ENCODE measurements at regions not wholly inside any gene's neighbourhood (a gene's known extent, or its start where the extent isn't known, plus 50 kb on each side); places are given as distances from the start of the nearest gene placed in this dataset.
"Not testable (repeated sequence)": the region's sequence is repeated elsewhere in the genome, so short reads cannot be mapped to it uniquely, and the experiment has no call there.

DNA sequence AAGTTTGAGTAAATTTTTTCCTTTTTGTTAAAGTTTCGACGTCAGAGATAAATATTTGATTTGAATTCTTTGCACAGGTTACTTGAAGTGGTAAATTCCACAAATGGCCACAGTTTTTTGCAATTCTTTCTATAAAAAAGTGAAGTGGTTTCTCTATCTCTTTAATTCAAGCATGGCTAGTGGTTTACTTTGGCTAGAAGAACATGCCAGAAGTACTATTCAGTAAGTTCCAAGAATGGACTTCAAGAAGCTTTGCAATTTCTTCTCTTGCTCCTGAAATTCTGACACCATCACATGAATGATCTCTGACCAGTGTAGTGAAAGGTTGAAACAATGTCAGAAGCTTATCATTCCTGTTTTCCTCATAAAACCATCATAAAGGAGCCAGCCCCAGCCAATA lies 55.7 kb upstream of the RNPC3 start:
- no peak for DNase-seq

- no peak for DNase-seq
Observed at GRCh38 chr1:103467100-103467499, 58.4 kb upstream of the RNPC3 start.

DNA sequence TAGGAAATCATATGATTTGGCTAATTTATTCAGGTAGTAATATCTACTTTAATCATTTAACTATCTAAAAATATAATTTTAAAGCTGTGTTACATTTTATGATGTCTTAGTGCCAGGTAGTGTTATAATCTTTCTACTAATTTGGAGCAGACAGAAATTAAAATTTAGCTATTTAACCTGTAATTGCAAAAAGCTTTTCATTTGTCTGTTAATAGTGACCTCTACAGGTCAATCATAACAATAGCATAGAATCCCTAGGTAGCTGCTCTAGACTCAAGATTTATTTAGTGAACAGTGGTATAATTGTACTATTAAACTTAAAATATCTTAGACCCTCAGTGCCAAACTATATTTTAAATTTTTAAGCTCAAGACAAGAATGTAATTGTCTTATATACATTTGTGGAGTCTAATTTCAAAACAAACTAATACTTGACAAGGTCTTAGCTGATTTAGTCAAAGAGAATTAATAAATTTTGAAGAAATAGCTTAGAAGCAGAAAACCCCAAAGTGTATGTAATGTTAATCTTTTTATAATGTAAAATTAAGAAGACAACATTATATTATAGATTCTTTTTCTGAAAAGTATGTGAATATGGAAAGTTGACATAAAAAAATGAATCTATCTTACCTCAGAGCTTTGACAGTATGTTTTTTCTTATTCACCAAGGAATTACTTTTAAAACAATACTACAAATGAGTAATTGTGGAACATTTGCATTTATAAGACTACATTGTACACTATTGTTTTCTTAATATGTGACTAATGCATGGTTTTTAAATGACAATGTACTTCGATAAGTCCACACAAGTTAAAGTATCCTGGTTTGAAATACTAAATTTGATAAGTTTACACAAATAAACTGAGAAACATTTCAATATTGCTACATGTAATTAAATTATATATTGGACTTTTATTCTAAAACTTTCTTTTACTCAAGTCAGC lies 64.1 kb upstream of the RNPC3 start:
- DNase-seq = peak; percentile 31

DNA sequence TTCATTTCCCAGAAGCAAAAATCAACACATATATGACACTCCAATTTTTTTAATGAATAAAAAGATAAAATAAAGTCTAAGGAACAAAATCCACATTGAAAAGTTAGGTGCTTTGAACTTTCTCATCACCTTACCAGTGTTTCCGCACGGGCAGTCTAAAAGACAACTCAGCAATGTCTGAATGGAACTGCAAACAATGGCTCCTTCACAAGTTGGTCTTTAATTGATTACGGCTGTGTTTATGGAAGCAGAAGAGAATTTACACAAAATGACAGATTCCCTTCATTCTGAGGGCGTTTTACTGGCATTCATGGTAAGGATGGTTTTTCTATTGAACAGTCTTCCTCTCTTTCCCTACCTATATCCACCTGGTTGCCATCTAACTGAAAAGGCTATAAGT lies 65.0 kb upstream of the RNPC3 start:
- no peak for DNase-seq

DNA sequence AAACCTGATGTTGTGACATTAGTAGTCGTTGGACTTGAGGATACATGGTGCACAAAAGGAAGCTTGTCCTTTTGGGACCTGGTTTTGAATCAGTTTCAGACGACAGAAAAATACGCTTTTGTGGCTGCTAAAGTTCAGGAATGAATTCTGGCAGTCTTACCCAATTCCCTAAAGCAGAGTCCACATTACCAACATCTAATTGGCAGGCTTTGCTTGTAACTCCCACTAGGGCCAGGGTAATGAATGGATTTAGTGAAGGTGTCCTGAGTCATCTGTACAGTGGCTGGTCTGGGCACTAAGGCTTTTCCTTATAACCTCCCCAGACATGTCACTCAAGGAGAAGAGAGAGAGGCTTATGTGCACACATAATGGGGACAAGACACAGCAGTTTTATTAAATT lies 66.2 kb upstream of the RNPC3 start:
- DNase-seq = peak; percentile 18

- no peak for DNase-seq
Observed at GRCh38 chr1:103457886-103458455, 67.5 kb upstream of the RNPC3 start.

DNA sequence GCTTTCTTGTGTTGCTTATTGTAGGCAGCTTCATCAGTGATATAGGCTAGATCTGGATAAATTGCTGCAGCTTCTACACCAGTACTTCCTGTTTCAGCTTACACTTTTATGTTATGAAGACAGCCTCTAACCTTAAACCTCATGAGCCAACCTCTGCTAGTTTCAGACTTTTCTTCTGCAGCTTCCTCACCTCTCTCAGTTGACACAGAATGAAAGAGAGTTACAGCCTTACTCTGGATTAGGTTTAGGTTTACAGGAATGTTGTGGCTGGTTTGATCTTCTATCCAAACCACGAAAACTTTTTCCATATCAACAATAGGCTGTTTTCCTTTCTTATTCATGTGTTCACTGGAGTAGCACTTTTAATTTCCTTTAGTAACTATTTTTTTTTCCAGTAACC lies 76.9 kb upstream of the RNPC3 start:
- no peak for DNase-seq

DNA sequence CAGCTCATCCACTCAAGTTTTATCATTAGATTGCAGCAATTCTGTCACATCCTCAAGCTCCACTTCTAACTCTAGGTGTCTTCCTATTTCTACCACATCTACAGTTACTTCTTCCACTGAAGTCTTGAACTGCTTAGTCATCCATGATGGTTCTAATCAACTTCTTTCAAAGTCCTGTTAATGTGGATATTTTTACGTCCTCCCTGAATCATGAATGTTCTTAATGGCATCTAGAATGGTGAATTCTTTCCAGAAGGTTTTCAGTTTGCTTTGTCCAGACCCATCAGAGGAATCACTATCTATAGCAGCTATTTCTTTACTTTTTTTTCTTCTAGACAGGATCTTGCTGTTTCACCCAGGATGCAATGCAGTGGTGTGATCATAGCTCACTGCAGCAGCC lies 78.0 kb upstream of the RNPC3 start:
- DNase-seq = no peak

- DNase-seq = no peak
Observed at GRCh38 chr1:103441342-103441741, 84.2 kb upstream of the RNPC3 start.

DNA sequence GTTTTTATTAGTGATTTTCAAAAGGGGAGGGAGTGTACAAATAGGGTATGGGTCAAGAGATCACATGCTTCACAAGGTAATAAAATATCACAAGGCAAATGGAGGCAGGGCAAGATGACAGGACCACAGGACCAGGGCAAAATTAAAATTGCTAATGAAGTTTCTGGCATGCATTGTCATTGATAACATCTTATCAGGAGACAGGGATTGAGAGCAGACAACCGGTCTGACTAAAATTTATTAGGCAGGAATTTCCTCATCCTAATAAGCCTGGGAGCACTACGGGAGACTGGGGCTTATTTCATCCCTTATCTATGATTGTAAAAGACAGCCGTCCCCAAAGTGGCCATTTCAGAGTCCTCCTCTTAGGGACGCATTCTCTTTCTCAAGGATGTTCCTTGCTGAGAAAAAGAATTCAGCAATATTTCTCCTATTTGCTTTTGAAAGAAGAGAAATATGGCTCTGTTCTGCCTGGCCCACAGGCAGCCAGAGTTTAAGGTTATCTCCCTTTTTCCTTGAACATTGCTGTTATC lies 88.9 kb upstream of the RNPC3 start:
- DNase-seq = not testable (repeated sequence)

GRCh38 chr1:103435443-103435842 lies 90.1 kb upstream of the RNPC3 start:
- DNase-seq = no peak

DNA sequence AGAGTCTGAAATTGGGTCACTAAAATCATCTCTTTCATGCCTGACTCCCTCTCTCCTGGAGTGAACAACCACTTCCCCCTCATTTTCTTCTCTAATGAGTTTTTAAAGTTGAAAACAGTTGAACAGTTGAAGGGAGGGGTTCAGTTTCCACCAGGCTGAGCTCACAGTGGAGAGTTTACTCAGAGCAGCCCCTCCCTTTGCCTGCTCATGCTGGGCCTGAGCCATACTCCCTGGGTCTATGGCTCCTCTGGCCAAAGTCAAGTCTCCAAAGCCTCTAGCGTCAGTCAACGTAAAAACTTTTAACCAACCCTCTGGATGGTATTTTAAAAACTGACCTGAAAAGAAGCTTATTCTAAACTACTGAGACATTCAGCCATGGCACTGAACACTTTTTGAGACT lies 100.8 kb upstream of the RNPC3 start:
- no peak for DNase-seq

DNA sequence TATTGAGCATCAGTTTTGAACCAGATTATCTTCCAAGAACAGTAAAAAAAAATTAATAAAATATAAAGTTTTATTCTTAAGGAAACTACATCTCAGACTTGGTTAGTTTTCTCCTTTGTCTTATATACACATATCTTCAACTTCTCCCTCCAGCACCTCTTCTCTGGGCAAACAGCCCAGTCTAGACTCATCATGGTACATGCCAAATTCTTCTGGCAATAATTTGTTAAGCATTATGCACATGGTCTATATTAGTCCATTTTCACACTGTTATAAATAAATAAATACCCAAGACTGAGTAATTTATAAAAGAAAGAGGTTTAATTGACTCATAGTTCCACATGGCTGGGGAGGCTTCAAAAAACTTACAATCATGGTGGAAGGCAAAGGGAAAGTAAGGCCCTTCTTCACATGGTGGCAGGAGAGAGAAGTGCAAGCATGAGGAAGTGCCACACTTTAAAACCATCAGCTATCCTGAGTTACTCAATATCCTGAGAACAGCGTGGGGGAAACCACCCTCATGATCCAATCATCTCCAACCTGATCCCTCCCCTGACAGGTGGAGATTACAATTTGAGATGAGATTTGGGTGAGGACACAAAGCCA lies 108.7 kb upstream of the RNPC3 start:
- DNase-seq = peak; percentile 41

- DNase-seq = no peak
Observed at GRCh38 chr1:103387898-103388297, 137.6 kb upstream of the RNPC3 start.

DNA sequence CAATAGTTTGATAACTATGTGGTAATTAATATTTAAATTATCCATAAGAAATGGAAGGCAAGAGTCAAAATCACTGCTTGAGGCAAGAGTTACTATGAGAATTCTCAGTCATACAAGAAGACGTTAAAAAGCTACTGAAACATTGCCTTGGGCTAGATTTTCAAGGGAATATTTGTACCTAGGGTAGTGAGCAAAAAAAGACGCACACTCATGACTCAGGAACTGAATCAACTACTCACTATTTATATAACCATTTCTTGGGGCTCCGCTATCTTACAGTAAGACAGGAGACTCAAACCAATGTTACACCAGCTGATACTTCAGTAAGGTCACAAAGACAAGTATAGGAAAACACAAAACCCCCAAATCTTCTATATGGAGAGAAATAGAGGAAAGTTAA lies 151.5 kb upstream of the RNPC3 start:
- no peak for DNase-seq

- peak; percentile 45 for DNase-seq
Observed at GRCh38 chr1:103372866-103373265, 152.6 kb upstream of the RNPC3 start.

- peak; percentile 81 for DNase-seq
Observed at GRCh38 chr1:103371234-103371633, 154.3 kb upstream of the RNPC3 start.

DNA sequence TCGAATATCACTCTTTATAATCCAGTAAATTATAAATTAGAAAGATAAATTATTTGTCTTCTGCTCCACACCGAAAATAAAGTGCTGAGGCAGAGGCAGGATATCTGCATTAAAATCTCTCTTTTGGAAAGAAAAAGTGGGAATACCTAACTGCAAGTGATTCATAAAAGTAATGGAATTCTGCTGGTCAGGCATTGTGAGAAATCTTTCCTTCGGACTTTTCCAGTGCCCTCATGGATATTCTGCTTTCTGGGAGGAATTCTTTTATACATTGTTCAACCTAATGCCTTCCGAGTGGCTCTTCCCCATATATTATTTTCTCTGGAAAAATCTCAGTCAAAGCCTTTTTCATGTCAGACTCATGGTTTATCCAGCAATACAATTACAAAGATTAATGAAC lies 158.3 kb upstream of the RNPC3 start:
- no peak for DNase-seq

DNA sequence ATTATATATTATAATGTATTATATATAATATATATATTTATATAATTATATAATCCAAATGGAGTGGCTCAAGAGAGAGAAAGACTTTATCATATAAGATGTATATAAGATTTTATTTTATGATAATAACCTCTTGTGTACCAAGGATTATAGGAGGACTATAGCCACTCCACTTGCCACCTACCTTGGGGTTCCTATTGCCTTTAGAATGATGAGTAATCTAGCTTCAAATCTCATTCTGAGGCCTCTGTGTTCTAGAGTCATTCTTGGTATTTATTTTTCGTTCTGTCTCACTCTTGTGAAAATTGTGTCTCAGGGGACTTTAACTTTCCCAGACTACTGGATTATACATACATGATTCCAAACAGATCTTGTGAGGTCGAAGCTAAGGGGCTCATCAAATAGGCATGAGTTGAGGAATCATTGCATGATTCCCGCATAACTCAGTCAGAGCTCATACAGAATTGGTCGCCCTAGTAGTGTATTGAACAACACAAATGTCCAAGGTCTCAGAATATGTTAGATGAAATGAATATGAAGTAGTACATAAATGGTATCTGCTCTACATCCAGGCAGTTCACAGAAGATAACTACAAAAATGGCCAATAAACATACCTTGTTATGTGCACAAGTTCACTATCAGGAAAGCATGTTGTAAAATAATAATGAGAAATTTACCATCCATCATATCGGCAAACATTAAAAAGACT lies 159.5 kb upstream of the RNPC3 start:
- peak; percentile 2 for DNase-seq

DNA sequence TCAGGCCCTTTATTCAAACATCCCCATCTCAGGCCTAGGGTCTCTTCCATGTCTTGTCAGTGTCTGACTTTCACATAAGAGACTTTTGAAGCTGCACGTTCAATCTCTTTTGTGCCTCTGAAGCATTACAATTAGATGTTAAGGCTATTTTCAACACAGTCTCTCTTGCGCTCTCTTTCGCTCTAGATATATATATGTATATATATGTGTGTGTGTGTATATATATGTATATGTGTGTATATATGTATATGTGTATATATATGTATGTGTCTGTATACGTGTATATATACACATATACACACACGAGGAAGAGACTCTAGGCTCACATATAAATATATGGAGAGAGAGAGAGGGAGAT lies 162.5 kb upstream of the RNPC3 start:
- no peak for DNase-seq

GRCh38 chr1:103362348-103363007 lies 163.0 kb upstream of the RNPC3 start:
- DNase-seq = no peak

- no peak for DNase-seq
Observed at GRCh38 chr1:103353391-103353790, 172.1 kb upstream of the RNPC3 start.

Measured in fibroblast of skin of scalp (primary cell).